ENCODE measurements at regions not wholly inside any gene's neighbourhood (a gene's known extent, or its start where the extent isn't known, plus 50 kb on each side); places are given as distances from the start of the nearest gene placed in this dataset.
"Not testable (repeated sequence)": the region's sequence is repeated elsewhere in the genome, so short reads cannot be mapped to it uniquely, and the experiment has no call there.

DNA sequence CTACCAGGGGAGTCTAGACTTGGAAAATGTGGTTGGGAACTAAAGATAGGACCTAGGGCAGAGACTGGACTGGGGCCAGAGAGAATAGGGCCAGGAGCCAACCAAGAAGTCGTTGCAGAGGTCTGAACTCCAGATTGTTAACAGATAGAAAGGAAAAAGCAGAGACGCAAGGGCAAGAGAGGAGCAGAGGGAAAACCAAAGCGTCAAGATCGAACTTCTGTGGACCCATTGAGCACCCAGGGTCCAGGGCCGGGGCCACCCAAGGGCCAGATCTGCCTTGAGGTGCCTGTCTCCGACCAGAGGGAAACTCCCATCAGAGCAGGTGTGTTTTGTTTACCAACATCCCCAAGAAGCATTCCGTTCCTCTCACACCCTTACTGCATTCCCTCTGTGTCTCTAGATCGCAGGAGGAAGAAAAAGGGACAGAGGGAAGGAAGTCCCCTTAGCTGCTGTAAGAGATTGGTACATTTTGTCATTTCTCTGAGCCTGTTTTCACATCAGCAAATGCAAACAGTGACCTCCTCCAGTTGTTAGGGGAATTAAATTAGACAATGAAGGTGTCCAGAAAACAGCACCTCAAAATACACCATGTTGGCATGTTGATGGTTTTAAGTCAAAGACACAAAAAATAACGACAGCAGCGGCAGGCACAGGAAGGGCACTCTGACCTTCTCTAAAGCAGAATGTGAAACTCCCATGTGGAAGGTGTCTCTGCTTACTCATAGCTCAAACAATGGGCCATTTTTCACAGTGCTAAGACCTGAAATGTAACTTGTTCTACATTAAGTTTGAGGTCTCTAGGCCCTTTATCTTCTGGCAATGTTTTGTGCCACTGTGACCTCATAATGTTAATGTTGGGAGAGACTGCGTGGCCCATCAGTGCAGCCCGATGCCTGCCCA lies 105.8 kb upstream of the RAB4A start:
- DNase-seq = no peak

DNA sequence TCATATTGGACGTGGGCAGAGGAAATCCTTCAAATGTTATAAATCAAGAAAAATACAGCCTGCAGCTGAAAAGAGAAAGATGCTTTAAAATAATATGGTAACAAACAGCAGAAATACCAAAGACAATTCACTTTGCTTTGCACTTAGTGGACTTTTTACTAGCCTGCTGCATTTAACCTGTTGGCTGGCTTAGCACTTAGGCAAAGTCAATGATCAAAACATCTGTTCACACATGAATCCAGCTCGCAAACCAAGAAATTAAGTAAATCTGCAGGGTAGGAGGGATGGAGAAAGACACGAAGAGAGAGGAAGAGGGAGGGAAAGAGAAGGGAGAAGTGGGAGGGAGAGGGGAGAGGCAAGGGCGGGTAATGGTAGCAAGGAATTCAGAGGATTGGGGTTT lies 103.6 kb upstream of the RAB4A start:
- no peak for DNase-seq

DNA sequence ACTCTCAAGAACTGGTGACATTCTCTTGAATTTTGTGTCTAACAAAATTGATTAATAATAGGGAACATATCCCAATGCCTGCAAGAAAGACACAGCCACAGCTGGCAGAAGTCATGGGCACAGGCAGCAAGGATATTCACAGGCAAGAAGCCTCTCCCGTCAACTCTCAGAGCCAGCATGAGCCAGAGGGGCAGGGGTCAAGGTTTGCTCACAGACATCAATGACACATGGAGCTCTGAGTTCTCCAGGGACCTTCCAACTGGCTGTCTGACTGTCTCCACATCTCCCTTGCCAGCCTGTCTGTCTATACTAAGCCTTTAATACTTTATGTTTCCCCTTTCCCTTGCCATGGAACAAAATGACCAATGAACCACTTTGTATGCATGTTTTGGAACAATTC lies 101.5 kb upstream of the RAB4A start:
- no peak for DNase-seq

DNA sequence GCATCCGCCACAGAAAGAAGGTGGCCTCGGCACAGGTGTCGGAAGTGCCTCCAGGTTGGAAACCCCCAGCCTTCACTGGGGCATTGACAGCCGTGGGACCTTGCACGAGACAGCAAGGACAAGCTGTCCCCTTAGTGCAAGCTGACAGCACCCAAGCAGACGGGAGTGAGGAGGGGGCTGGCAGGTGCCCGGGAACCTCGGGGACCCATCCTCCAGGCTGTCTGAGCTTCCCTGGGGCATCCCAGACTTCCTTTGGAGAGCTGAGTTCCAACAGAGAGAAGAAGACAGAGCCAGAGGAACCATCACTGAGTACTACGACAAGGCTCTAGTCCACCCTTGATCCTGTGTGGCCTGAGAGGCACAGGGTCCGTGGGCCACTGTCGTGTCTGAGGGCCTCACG lies 100.6 kb upstream of the RAB4A start:
- DNase-seq = no peak

DNA sequence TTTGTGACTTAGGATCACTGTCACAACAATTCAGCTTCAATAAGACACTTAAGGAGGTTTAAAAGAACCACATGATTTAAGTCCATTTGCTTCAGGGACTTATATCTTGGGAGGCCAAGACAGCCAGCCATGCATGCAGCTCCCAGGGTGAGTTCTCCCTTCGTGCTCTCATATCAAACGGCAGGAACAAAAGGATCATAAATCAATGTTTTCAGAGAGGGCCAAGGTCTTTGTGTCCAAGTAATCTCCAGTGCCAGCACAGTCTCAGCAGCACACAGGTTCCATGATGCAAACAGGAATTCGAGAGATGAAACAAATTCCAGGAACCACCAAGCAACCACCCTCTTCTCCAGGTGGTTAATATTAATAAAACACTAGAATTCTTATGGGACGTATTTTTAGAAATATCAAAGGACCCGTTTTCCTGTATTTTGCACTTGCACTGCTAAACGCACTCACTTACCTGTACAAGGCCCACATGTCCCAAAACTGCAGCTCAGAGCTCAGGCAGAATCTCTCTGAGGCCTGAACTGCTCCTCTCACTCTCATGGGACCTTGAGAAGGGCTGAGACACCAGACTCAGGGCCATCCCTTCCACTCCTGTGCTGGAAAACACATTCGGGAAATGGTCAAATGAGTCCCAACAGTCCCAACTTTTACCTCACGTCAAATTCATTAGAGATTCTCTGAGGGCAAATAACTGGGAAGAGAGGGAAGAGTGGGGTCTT lies 100.0 kb upstream of the RAB4A start:
- DNase-seq = no peak

DNA sequence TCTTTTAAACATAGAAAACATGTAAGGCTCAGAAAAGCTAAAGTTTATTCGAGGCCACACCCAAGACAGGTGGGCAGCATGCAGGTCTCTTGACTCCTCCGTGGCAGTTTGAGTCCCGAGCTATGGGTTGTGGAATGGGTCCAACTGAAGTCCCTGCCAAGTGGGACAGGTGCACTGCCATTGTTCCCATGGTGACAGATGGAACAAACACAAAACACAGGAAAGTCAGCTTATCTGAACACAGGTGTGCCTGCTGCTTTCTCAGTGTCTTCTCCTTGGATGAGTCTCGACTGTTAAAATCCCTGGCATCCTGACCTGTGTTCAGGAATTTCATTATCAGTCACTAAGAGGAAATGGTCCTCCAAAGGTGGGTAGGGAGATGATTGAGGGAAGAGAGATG lies 99.0 kb upstream of the RAB4A start:
- DNase-seq = no peak

DNA sequence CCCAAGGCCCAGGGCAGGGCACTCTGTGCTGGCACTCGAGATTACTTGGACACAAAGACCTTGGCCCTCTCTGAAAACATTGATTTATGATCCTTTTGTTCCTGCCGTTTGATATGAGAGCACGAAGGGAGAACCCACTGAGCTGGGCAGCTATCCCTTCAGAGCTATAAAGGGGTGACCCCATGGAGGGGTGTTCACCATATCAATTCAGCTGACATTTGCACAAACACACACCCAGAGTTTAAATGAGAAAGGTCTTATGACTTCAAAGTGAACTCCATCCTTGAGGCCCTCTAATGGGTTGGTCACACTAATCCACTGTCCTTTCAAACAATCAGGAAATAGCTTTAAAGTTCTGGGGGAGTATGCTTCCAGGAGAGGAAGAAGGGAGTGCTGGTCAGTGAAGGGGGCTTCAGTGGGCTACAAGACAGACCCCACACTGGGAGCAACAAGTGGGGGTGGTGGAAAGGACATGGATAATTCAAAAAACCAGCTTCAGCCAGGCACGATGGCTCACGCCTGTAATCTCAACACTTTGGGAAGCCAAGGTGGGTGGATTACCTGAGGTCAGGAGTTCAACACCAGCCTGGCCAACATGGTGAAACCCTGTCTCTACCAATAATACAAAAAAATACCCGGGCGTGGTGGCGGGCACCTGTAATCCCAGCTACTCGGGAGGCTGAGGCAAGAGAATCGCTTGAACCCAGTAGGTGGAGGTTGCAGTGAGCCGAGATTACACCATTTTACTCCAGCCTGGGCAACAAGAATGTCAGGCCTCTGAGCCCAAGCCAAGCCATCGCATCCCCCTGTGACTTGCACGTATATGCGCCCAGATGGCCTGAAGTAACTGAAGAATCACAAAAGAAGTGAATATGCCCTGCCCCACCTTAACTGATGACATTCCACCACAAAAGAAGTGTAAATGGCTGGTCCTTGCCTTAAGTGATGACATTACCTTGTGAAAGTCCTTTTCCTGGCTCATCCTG lies 97.1 kb upstream of the RAB4A start:
- not testable (repeated sequence) for DNase-seq

DNA sequence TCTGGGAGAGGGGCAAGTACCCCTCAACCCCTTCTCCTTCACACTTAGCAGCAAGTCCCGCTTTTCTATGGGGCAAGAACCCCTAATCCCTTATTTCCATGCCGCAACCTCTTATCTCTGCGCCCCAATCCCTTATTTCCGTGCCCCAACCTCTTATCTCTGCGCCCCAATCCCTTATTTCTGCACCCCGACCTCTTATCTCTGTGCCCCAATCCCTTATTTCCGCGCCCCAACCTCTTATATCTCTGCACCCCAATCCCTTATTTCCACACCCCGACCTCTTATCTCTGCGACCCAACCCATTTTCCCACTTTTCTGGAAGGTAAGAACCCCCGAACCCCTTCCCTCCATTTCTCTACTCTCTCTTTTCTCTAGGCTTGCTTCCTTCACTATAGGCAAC lies 95.6 kb upstream of the RAB4A start:
- DNase-seq = not testable (repeated sequence)

DNA sequence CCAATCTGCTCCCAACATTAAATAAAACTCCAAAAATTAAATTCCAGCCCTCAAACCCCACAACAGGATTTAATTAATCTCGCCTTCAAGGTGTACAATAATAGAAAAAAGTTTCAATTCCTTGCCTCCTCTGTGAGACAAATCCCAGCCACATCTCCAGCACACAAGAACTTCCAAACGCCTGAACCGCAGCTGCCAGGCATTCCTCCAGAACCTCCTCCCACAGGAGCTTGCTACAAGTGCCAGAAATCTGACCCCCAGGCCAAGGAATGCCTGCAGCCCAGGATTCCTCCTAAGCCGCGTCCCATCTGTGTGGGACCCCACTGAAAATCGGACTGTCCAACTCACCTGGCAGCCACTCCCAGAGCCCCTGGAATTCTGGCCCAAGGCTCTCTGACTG lies 94.5 kb upstream of the RAB4A start:
- not testable (repeated sequence) for DNase-seq

DNA sequence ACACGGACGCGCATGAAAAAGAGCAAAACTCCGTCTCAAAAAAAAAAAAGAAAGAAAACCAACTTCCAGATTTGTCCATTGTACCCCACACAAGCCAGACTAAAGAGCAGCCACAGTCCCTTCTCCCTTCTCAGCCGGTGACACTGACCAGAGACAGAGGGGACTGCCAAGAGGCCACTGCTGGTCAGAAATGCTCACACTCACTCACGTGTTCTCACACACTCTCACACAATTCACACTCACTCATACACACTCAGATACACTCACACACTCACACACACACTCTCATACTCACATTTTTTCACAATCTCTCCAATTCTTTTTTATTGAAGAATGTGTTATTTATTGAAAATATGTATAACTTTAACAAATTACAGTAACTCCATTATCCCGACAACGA lies 90.8 kb upstream of the RAB4A start:
- DNase-seq = no peak

DNA sequence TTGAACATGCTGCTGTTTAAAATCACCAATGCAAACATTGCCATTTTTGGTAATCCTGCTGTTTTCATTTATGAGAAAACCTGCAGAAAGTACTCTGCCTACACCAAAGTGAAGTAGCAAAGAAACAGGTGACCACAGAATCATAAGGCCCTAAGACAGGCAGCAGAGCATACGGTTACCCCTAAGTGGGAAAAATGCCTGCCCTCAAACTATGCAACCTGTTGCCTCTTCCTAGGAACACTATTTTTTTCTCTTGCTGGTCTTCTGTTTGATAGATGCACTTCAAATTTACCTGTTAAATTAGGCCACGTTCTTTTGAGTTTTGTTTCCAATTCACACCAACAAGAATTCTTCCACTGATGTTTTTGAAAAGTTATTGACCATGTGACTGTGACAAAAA lies 89.5 kb upstream of the RAB4A start:
- no peak for DNase-seq

DNA sequence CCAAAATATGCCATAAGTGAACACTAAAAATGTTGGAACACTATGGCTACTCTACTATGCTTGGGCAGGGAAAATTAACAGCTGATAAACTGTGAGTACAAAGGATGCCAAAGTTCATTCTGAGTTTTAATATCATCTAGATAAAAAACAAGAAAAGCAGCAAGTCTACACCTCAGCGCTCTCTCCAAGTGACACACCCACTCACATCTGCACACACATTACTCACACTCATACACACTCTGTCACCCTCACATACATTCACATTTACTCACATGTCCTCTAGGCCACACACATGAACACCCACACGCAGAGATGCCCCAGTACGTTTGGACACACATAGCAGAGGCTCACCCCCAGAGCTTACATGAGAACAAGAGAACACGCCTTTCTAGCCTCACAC lies 87.3 kb upstream of the RAB4A start:
- DNase-seq = no peak

DNA sequence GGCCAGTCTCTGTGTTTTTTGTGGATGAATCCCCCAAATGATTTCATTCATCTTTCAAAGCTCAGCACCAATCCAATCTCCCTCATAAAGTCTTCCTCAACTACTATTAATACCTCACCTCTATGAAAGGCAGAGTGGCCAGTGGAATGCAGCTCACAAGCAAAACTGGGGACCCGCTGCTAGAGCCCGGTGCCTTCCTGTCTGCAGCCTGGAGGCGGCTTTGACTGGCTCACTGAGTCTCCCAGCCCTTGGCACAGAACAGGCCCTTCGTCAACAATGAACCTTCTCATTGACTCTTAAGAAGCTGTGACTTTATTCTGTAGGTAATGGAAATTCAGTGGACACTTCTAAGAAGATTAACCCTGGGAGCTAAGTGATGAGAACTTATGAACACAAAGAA lies 86.8 kb upstream of the RAB4A start:
- no peak for DNase-seq

DNA sequence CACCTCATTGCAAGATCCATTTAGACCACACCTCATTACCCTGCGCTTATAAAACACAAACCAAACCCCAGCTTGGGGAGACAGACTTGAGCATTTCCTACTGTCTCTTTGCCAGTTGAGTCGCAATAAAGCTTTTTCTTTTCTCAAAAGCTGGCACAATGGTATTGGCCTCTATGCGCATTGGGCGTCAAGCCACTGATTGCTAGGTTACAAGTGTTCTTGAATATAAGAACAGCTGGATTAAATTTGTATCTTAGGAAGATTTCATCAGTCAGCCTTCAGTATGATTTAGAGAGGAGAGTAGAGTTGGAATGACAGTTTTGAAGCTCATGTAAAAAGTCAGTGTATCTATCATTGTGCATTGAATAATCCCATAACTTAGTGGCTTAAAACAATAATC lies 84.9 kb upstream of the RAB4A start:
- DNase-seq = no peak

DNA sequence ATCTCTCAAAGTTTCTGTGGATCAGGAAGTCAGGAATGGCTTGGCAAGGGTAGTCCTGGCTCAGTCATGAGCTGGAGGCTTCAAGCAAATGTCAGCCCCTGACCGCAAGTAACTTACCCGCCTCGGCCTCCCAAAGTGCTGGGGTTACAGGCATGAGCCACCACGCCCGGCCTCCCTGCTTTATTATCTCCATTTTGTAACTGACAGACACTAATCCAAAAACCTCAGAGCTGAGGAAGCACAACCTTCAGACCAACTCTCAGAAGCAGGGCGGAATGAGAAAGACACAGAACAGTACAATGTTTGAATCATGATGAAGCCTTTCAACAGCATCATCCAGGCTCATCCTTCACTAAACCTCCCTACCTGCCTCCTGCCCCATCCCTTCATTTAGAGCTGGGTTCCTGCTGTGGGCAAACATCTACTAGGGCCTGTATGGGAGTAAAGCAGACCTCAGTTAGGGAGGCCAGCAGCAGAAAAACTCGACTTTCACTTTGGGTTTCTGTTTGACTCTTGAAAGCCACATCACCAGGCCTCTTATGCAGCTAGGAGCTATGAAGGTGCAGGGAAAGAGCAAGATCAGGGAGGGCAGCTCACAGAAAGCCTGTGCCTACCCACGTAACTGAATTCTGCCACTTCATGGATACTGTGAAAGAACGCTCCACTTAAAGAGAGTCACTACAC lies 84.4 kb upstream of the RAB4A start:
- no peak for DNase-seq

DNA sequence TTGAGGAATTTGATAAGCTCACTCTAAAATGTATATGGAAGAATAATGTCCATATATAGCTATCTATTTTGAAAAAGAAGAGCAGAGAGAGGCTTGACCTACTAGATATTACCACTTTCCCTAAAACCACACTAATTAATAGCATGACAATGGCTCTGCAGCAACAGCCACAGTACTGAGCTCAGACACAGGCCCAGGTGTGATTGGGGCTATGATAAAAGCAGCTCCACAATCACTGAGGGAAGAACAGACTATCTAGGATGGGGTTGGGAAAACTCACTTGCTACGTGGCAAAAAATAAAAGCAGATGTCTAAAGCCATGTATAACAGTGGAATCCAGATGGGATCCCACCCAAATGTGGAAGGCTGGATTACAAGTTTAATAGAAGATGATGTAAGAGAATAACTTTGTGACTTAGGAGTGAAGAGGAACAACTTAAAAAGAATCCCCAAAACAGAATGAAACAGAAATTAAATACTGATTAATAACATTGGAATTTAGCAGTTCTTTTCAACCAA lies 80.8 kb upstream of the RAB4A start:
- DNase-seq = no peak

DNA sequence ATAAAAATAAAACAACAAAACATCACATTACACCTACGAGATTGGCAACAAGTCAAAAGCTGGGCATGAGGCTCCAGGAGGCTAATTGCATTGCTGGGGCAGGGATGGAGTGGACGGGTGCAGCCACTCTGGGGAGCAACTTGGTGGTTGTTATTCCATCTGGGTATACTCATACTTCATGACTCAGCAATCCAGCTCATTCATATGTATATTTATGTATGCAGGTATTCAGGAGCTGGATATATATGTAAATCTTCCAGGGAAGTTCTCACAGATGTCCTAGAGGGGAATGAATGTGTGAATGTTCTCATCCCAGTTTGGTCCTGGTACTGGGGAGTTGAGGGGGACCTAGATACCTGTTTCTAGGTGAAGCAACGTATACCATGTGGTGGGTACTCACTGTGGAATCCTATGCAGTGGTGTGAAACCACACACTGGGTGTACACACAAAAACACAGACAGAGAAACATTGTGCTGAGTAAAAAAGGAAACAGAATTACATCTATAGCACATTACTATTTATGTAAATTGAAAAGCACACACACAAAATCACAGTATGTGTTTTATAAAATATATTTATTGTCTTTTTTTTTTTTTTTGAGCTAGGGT lies 79.7 kb upstream of the RAB4A start:
- no peak for DNase-seq

DNA sequence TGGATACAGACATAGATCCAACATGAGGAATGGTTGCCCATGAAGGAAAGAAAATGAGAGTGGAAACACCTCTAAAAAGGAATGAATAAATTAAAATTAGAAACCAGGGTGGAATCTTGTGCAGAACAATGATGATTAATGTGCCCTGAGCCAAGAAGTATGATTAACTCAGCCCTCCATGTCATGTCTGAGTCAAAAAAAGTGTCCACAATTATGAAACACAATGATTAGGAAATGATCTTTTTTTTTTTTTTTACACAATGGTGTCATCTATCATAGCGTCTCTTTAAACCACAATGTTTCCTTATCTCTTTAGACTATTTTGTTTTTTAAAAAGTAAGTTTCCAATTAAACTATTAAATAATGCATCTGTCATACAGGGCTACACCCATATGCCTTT lies 78.9 kb upstream of the RAB4A start:
- DNase-seq = no peak

DNA sequence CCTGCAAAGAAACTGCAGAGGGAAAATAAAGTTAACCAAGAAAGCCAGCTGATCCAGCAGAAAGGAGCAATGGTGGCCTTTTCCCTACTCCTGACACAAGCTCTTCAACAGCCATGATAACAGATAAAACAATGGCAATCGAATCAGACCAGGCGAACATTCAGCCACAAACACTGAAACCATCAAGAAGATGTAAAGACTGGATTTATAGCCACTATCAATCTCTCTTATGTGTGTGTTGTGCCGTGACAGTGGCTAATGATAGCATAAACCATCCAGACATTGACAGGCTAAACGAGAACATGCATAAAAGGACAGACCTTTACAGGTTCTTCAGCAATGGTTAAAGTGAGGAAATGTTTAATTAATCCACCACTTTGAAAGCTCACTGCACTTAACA lies 78.1 kb upstream of the RAB4A start:
- DNase-seq = no peak

DNA sequence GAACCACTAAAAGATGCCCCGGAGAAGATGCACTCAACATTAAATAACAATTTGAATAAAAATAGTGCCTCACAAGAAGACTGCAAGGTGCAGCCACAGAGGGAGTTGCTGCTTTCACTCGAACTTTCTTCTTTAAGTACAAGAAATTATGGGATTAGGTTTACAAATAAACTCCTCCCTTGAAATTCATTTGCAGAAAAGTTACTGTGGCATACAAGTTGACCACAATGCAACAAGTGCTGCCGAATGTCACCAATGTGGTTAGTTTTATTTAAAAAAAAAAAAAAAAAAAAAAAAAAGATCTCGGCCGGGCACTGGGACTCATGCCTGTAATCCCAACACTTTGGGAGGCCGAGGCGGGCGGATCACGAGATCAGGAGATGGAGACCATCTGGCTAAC lies 76.8 kb upstream of the RAB4A start:
- DNase-seq = no peak

DNA sequence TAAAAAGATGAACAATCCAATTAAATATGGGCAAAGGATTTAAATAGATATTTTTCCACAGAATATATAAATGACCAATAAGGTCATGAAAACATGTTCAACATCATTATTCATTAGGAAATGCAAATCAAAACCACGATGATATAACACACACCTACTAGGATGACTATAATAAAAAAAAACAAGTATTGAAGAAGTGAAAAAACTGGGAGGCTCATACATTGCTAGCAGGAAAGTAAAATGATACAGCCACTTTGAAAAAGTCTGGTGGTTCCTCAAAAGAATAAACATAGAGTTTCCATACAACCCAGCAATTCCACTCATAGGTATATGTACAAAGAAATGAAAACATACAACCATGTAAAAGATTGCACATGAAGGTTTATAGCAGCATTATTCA lies 75.7 kb upstream of the RAB4A start:
- DNase-seq = no peak
